Peyer's patch (tissue), 4 donors: ENCODE measurements at regions not wholly inside any gene's neighbourhood (a gene's known extent, or its start where the extent isn't known, plus 50 kb on each side); places are given as distances from the start of the nearest gene placed in this dataset.

ENCODE experiments used
- POLR2A ChIP-seq, 2 donors: fragments of 450-650 bp; IDR thresholded peaks; one replicate each; pipeline ENCODE4 v1.5.1; 2017; ENCODE audit warnings: antibody characterized with exemption in 2 of 2, mild to moderate bottlenecking in 2 of 2, moderate library complexity in 2 of 2
- TF ChIP-seq, protein P1 (sequence below), 6 experiments: fragments of 450-650 bp in 4 of 6; fragments of 200-600 bp in 2 of 6; sonication (generic) in 1 of 6; IDR thresholded peaks; one replicate each; pipeline ENCODE4 v1.5.1; 2017 to 2019; ENCODE audit warnings: antibody characterized with exemption in 6 of 6, mild to moderate bottlenecking in 3 of 6, moderate library complexity in 1 of 6

DNA sequence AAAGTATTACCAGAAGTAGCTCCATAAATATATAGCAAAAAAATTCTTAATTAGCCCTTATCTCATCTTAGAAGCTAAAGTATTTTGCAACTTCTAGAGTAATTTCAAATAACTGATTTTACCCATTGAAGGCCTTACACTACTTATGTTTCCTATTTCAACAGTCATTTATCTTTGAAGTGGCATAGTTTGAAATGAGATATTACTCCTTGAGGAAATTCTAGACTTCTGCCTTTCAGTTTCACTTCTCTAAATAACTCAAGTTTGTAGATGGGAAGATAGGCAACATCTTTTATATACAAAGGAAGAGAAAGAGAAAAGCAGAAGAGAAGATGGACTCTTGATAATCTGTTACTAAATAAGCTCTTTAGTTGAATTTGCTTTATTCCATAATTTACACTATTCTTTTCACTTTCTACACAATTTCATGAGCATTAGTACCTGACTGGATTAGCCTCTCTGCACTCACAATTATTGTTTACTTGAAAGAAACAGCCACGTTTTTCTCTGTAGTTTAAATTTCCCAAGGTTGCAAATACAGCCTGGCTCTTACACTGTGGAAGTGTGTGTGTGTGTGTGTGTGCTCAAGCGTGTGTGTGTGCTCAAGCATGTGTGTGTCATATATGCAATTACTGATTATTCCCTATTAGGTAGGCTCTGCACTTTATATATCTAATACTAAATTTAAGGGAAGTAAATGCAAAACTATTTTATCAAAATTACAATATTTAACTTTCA is 60.6 kb upstream of the EMB start:
- TF ChIP-seq, protein P1, sequence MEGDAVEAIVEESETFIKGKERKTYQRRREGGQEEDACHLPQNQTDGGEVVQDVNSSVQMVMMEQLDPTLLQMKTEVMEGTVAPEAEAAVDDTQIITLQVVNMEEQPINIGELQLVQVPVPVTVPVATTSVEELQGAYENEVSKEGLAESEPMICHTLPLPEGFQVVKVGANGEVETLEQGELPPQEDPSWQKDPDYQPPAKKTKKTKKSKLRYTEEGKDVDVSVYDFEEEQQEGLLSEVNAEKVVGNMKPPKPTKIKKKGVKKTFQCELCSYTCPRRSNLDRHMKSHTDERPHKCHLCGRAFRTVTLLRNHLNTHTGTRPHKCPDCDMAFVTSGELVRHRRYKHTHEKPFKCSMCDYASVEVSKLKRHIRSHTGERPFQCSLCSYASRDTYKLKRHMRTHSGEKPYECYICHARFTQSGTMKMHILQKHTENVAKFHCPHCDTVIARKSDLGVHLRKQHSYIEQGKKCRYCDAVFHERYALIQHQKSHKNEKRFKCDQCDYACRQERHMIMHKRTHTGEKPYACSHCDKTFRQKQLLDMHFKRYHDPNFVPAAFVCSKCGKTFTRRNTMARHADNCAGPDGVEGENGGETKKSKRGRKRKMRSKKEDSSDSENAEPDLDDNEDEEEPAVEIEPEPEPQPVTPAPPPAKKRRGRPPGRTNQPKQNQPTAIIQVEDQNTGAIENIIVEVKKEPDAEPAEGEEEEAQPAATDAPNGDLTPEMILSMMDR (IDR thresholded peaks at IDR 0.05), result no peak
- no peak for TF ChIP-seq POLR2A (IDR thresholded peaks at IDR 0.05)
